GM10266 (cell line): ENCODE measurements at regions not wholly inside any gene's neighbourhood (a gene's known extent, or its start where the extent isn't known, plus 50 kb on each side); places are given as distances from the start of the nearest gene placed in this dataset.

Source experiments
- DNase-seq: peaks from one replicate; pipeline ENCODE4 v3.0.0; 2012; ENCODE audit errors: extremely low spot score
- TF ChIP-seq, protein P1 (sequence below): IDR thresholded peaks from 2 replicates; pipeline ENCODE4 v1.5.1; 2012; ENCODE audit warnings: mild to moderate bottlenecking, low read depth; ENCODE audit not compliant: control insufficient read depth, insufficient read depth; ENCODE audit errors: missing control alignments

DNA sequence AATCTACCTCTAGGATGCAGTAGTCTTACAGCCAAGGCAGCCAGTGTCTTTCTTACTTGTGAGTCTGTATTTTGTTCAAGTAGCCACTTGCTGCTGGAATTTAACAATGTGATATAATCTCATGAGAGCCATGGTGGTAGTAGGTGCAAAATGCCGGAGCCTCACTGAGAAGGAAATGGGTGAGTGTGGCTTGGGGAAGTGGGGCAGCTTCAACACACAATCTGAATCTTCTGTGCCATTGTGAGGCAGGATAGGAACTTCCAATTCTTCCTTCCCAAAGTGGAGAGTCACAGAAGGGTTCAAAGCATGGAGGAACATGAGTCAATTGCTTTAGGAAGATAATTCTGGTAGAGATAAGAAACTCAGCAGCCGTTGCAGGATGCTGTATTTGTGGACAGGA lies 158.7 kb upstream of the APCDD1 start:
- no peak for DNase-seq
- TF ChIP-seq, protein P1, sequence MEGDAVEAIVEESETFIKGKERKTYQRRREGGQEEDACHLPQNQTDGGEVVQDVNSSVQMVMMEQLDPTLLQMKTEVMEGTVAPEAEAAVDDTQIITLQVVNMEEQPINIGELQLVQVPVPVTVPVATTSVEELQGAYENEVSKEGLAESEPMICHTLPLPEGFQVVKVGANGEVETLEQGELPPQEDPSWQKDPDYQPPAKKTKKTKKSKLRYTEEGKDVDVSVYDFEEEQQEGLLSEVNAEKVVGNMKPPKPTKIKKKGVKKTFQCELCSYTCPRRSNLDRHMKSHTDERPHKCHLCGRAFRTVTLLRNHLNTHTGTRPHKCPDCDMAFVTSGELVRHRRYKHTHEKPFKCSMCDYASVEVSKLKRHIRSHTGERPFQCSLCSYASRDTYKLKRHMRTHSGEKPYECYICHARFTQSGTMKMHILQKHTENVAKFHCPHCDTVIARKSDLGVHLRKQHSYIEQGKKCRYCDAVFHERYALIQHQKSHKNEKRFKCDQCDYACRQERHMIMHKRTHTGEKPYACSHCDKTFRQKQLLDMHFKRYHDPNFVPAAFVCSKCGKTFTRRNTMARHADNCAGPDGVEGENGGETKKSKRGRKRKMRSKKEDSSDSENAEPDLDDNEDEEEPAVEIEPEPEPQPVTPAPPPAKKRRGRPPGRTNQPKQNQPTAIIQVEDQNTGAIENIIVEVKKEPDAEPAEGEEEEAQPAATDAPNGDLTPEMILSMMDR, result no peak

DNA sequence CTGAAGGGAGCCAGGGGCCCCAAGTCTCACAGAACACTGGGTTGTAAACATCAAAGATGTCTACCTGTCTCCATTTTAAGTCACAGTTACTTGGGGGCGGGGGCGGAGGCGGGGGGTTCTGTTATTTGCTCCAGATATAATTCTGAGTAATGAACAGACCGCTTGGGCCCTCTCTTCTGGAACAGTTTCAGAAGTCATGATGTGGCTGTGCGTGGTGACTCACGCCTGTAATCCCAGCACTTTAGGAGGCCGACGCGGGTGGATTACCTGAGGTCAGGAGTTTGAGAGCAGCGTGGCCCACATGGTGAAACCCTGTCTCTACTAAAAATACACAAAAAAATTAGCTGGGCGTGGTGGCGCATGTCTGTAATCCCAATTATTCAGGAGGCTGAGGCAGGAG lies 157.9 kb upstream of the APCDD1 start:
- DNase-seq, result no peak

DNA sequence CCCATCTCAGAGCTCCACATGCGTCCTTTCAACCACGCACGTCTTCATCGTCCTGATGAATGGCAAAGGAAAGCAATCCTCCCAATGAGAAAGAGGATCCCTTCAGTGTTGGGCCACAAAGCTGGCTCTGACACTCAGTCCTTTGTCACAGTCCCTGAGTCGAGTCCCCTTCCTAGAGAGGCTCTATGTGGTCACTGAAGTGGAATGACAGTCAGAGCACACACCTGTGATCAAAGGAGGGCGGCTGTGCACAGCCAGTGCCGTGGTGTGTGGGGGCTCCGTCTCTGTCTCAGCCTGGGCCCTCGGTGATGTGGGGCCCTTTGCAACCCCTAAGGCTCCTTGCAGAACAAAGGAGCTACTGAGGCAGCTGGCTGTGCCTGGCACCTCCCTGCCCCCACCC lies 157.3 kb upstream of the APCDD1 start:
- DNase-seq, result no peak
- TF ChIP-seq, protein P1, result no peak

More for the DNA sequence above, 157.9 kb upstream of the APCDD1 start:
- TF ChIP-seq, protein P1, result no peak

DNA sequence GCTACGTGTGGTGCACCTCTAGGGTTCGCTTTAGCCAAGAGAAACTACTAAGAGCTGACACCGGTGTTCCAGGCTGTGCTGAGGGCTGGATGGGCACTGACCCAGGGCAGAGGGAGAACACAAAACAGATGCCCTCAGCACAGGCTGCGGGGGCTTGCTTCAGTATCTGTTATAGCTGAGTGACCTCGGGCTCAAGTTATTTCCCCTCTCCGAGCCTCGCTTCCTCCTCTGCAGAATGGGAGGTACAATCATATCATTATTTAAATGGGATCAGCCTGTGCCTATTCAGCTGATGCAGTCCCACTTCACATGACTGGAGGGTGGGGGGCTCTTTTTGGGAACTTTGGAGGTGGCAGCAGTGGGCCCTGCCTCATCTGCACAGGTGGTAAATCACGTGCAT lies 156.1 kb upstream of the APCDD1 start:
- TF ChIP-seq, protein P1, result no peak

DNA sequence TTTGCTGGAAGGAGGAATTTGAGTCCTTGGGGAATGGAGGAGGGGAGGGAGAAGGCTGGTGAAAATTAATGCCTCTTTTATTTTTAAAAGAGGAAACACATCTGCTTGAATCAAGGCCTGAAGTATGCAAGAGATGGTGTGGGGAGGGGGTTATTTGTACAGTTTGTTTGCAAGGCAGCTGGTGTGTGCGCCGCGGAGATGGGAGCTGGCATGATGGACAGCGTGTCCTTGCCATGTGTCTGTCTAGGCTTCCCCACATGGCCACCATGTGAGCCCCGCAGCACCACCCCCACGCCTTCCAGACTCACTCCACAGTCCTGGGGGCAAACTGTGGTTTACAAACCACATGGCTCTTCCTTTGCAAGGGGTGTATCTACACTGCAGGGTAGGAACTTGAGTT lies 154.8 kb upstream of the APCDD1 start:
- DNase-seq, result no peak
- TF ChIP-seq, protein P1, result no peak

More for the DNA sequence above, 156.1 kb upstream of the APCDD1 start:
- no peak for DNase-seq

DNA sequence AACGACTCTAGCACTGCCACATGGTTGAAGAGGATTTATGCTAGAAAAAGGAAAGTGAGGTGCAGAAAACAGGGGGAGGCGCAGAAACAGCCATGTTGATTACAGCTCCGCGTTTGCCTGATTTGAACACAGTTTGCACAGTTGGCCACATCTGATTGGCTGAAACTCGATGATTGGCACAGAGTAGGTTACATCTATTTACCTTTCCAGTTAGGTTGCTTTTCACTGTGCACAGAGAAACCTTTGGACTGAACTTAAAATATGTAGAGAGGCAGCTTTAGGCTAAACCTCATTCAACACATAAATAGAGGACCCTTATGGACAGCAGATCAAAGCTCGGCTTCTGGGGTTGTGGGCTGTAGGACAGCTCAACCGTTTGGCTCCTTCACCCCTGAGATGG lies 153.7 kb upstream of the APCDD1 start:
- TF ChIP-seq, protein P1, result no peak
- DNase-seq, result no peak

DNA sequence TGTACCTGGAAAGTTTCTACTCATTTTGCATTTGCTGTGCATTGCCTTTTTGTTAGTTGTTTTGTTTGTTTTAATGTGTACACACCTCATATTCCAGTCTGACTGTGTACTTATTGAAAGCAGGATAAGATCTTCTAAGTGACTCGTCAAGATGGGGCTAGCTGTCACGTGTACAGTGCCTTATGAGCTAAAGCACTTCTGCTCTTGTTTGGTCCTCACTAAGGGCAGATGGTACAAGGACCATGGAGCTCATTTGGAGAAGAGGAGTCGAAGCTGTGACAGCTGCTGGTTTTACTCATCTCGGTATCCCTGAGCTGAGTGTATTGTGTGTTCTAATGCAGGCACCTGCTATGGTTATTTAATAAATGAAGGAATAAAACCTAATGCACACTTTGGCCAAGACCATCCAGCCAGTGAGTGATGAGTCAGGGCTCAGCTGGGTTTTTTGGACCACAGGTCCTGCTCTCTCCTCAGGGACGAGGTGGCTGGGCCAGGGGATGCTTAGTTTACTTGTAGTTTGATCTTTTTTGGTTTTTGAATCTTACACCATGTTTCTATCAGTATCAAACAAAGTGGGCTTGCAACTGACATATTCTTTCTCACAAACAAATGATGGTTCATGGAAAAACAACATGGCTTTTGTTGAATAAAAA lies 152.5 kb upstream of the APCDD1 start:
- DNase-seq, result no peak
- TF ChIP-seq, protein P1, result no peak
